Mesothelial cell of epicardium (in vitro differentiated cells): ENCODE measurements at regions not wholly inside any gene's neighbourhood (a gene's known extent, or its start where the extent isn't known, plus 50 kb on each side); places are given as distances from the start of the nearest gene placed in this dataset.
"Not testable (repeated sequence)": the region's sequence is repeated elsewhere in the genome, so short reads cannot be mapped to it uniquely, and the experiment has no call there.

ENCODE experiments used
- DNase-seq, 2 experiments: peaks; one replicate each; pipeline ENCODE4 v3.0.0; 2021; ENCODE audit warnings: low spot score in 2 of 2; ENCODE audit not compliant: unreplicated experiment in 2 of 2
- H3K27ac Mint-ChIP-seq: 2 replicates; pipeline ENCODE4 v1.8.0; 2021; ENCODE audit warnings: mixed read lengths
- H3K27me3 Mint-ChIP-seq: 2 replicates; pipeline ENCODE4 v1.8.0; 2021; ENCODE audit warnings: low read depth, mixed read lengths
- H3K36me3 Mint-ChIP-seq: 2 replicates; pipeline ENCODE4 v1.8.0; 2021; ENCODE audit warnings: mixed read lengths
- H3K4me1 Mint-ChIP-seq: 2 replicates; pipeline ENCODE4 v1.8.0; 2021; ENCODE audit warnings: mixed read lengths
- H3K4me3 Mint-ChIP-seq: 2 replicates; pipeline ENCODE4 v1.8.0; 2021; ENCODE audit warnings: mild to moderate bottlenecking, moderate library complexity, mixed read lengths
- H3K9me3 Mint-ChIP-seq: 2 replicates; pipeline ENCODE4 v1.8.0; 2021; ENCODE audit warnings: mixed read lengths
- CTCF ChIP-seq: fragments of 200-600 bp; sonication (generic); IDR thresholded peaks from one replicate; pipeline ENCODE4 v1.5.0; 2021; ENCODE audit warnings: antibody characterized with exemption; ENCODE audit not compliant: unreplicated experiment

GRCh38 chr10:87603196-87603595 lies 56.5 kb upstream of the PAPSS2 start:
- peaks cover 23% of the 10 kb centered on the region for H3K4me1 Mint-ChIP-seq
- TF ChIP-seq CTCF, result no peak
- no peak for DNase-seq
- H3K4me3 Mint-ChIP-seq, result no peak overlapping the region
- no peak overlapping the region for H3K27ac Mint-ChIP-seq
- no peaks in the 10 kb centered on the region for H3K36me3 Mint-ChIP-seq
- no peaks in the 10 kb centered on the region for H3K9me3 Mint-ChIP-seq
- H3K27me3 Mint-ChIP-seq, result no peaks in the 10 kb centered on the region

DNA sequence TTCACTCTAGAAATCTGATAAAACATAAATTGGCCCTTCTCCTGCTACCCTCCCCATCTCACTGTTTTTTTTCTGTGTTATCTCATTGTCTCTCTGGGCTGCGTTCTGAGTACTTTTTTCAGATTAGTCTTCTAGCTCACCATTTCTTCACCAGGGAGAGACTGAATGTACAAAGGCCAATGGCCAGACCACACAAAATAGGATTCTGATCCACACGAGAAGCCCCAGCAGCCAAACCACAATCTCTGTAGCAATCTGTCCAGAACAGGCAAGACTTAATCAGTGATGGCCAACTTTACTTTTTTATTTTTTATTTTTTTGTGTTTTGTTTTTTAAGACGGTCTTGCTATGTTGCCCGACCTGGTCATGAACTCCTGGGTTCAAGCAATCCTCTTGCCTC lies 55.9 kb upstream of the PAPSS2 start:
- Mint-ChIP-seq H3K36me3 (no peaks in the 10 kb centered on the region), H3K27me3 (no peaks in the 10 kb centered on the region), H3K27ac (no peak overlapping the region), H3K4me1 (peaks cover 29% of the 10 kb centered on the region), H3K9me3 (no peaks in the 10 kb centered on the region), H3K4me3 (no peak overlapping the region)
- DNase-seq, result no peak
- TF ChIP-seq CTCF, result no peak

DNA sequence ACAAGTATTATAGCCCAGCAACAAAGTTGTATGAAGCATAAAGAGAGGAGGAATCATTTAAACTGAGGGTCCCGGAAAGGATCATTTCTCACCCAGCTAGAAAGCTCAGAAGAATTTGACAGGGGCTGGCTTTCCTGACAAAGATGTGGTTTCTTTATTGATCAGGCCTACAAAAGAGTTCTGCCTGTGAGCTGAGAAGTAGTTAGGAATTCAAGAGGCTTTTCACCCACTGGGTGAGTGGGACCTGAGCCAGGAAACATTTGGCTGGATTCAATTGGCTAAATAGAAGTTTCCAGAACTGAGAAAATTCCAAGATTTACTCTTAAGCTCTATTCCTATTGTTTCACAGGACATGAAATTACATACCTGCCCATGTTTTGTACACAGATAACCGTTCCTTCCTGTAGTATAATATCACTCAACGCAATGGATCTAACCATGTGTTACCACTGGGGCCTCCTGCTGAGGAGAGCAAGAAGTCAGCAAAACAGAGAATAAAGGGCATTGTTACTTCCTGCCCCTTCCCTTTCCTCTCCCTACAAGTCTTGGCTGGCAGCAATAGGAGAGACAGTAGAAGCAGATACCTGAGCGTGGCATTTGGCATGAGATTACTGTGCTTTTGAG lies 53.9 kb upstream of the PAPSS2 start:
- no peak for TF ChIP-seq CTCF
- Mint-ChIP-seq H3K4me1 (peaks cover 34% of the 10 kb centered on the region), H3K9me3 (peaks cover 2% of the 10 kb centered on the region), H3K27ac (peak overlapping the region; percentile 63), H3K4me3 (no peak overlapping the region), H3K27me3 (no peaks in the 10 kb centered on the region), H3K36me3 (peaks cover 2% of the 10 kb centered on the region)
- no peak for DNase-seq

DNA sequence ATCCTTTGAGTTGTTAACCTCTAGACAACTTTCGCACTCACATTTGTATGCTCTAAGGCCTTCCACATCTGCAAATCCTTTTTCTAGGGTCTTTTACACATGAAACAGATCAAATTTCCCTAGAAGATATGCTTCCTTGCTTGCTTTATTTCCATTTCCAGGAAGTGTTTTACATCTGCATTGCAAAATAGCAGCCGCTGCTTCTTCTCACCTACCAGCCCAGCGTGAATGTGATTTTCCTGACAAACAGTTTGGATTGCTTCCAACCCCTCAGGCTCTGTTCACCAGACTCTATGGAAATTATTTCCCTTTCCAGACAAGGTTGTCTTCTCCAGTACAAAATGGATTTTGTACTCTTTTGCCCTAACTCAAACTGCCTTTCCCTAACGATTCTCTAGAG lies 50.9 kb upstream of the PAPSS2 start:
- Mint-ChIP-seq H3K4me1 (peaks cover 21% of the 10 kb centered on the region), H3K4me3 (no peak overlapping the region), H3K9me3 (peaks cover 13% of the 10 kb centered on the region), H3K27me3 (no peaks in the 10 kb centered on the region), H3K27ac (peak overlapping the region; percentile 23), H3K36me3 (peaks cover 5% of the 10 kb centered on the region)
- DNase-seq, result no peak
- no peak for TF ChIP-seq CTCF

DNA sequence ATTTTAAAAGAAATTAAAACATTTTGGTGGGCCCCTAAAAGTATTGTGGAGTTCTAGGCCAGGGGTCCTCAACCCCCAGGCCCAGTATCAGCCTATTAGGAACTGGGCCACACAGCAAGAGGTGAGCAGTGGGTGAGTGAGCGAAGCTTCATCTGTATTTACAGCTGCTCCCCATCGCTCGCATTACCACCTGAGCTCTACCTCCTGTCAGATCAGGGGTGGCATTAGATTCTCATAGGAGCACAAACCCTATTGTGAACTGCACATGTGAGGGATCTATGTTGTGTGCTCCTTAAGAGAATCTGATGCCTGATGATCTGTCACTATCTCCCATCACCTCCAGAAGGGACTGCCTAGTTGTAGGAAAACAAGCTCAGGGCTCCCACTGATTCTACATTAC lies 50.1 kb upstream of the PAPSS2 start:
- not testable (repeated sequence) for DNase-seq, H3K27me3 Mint-ChIP-seq, H3K27ac Mint-ChIP-seq, H3K36me3 Mint-ChIP-seq, H3K4me3 Mint-ChIP-seq
- Mint-ChIP-seq H3K4me1 (peaks cover 23% of the 10 kb centered on the region), H3K9me3 (peaks cover 13% of the 10 kb centered on the region)
